GM12891 (cell line): ENCODE measurements at regions not wholly inside any gene's neighbourhood (a gene's known extent, or its start where the extent isn't known, plus 50 kb on each side); places are given as distances from the start of the nearest gene placed in this dataset.

Experiments used
- POLR2A ChIP-seq: IDR thresholded peaks from 2 replicates; pipeline ENCODE4 v1.6.1; 2011; ENCODE audit warnings: low read depth, low read length, control low read depth
- POLR2AphosphoS5 ChIP-seq: IDR thresholded peaks from 2 replicates; pipeline ENCODE4 v1.6.1; 2011; ENCODE audit warnings: low read depth, low read length, control low read depth
- SPI1 ChIP-seq: IDR thresholded peaks from 2 replicates; pipeline ENCODE4 v1.6.1; 2011; ENCODE audit warnings: low read depth, low read length, control low read depth
- TAF1 ChIP-seq: IDR thresholded peaks from 2 replicates; pipeline ENCODE4 v1.6.1; 2011; ENCODE audit warnings: low read depth, low read length, control low read depth

DNA sequence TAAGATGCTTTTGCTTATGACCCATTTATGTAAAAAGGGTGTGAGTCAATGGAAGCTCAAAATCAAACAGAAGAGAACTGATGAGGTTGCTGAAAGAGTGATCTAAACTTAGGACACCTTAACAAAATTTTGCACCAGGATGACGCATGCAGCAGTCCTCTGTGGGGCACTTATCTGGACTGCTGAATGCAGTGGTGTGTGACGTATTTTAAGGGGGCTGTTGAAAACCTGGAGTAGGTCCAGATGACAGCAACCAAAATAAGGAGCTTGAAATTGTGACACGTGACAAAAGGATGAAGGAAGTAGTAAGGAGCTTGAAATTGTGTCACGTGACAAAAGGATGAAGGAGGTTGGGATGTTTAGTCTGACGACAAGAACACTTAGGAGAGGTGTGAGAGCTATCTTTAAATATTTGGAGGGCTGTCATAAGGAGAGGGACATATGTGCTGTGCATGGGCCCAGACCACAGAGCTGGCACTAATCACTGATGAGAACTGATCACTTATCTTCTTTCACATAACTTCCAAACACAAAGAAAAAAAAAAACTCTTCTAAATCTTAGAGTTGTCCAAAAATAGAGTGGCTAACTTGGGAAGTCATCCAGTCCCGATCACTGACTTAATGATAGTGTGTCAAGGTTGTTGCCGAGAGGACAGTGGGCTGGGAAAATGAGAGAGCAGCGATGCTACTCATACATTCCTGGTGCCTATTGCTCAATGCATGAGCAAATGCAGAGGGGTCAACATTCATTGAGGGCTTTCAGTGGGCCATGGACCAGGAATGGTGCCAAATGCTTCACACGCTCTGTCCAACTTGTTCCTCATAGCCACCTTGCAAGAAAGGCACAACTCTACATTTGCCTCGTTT, 264.2 kb upstream of the ZFHX3 start:
- TF ChIP-seq POLR2A (no peak), TAF1 (no peak), POLR2AphosphoS5 (no peak), SPI1 (no peak)
